Upper lobe of right lung (tissue), 1 donor: ENCODE measurements at regions not wholly inside any gene's neighbourhood (a gene's known extent, or its start where the extent isn't known, plus 50 kb on each side); places are given as distances from the start of the nearest gene placed in this dataset.

ENCODE experiments used
- ATAC-seq: fragments of 200-7000 bp; cut with Tn5 transposase; one replicate; pipeline ENCODE4 v1.9.1; 2020; ENCODE audit warnings: mild to moderate bottlenecking, moderate library complexity
- DNase-seq: peaks from one replicate; pipeline ENCODE4 v3.0.0-alpha.2; 2020
- H3K27ac ChIP-seq: fragments of 200-600 bp; one replicate; pipeline ENCODE4 v1.8.0; 2022
- H3K27me3 ChIP-seq: fragments of 200-600 bp; one replicate; pipeline ENCODE4 v1.8.0; 2022; ENCODE audit warnings: mild to moderate bottlenecking
- H3K36me3 ChIP-seq: fragments of 200-600 bp; one replicate; pipeline ENCODE4 v1.8.0; 2022
- H3K4me1 ChIP-seq: fragments of 200-600 bp; one replicate; pipeline ENCODE4 v1.8.0; 2022
- H3K4me3 ChIP-seq: fragments of 200-600 bp; one replicate; pipeline ENCODE4 v1.8.0; 2022; ENCODE audit warnings: mild to moderate bottlenecking
- H3K9me3 ChIP-seq: fragments of 200-600 bp; one replicate; pipeline ENCODE4 v1.8.0; 2022
- intact Hi-C: fragments of 100-400 bp; cut with DNase I; formaldehyde crosslinking; loops from one replicate; pipeline ENCODE4 v1.11.0; 2022
- TF ChIP-seq, protein P1 (sequence below): fragments of 200-600 bp; IDR thresholded peaks from one replicate; pipeline ENCODE4 v1.8.0; 2022; ENCODE audit warnings: antibody characterized with exemption
- donor health status: DM: no; HTN: yes; CAD: no; lungs with severe emphysema.

DNA sequence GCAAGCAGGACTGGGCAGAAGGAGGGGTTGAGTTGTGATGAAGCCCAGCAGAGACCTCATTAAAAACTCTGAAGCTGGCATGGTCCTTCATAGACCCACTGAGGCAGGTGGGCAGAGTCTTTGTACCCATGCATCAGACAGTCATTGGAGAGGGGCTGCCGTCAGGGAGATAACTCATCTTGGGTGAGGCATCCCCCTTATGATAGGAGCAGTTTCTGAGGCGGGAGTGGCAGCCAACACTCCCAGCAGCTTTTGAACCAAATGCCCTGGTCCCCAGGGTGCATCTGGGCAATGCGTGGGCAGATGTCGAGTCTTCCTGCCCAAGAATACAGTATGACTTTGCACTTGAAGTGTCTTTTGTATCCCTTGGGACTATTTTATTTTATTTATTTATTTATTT, 68.1 kb downstream of the HTR5A start:
- DNase-seq = no peak
- H3K27me3 ChIP-seq = no peaks in the 10 kb centered on the region

DNA sequence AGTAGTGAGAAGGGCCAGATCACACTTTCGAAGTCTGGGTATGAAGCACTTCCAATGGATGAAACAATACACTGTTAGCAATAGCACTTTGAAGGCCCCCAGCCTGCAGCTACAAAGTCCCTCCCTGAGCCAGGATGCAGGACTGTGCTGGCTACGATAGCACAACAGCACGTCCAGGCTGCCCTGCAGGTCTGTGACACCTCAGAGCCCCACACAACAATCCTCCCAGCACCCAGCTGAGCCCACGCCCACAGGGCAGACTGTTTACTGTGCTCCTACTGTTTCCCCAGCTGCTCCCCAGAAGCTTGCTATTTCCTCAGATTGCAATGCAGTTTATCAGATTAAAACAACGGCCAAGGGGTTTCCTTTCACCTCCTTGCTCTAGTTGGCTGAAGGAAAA, 71.4 kb downstream of the HTR5A start:
- H3K36me3 ChIP-seq = no peaks in the 10 kb centered on the region
- TF ChIP-seq, protein P1, sequence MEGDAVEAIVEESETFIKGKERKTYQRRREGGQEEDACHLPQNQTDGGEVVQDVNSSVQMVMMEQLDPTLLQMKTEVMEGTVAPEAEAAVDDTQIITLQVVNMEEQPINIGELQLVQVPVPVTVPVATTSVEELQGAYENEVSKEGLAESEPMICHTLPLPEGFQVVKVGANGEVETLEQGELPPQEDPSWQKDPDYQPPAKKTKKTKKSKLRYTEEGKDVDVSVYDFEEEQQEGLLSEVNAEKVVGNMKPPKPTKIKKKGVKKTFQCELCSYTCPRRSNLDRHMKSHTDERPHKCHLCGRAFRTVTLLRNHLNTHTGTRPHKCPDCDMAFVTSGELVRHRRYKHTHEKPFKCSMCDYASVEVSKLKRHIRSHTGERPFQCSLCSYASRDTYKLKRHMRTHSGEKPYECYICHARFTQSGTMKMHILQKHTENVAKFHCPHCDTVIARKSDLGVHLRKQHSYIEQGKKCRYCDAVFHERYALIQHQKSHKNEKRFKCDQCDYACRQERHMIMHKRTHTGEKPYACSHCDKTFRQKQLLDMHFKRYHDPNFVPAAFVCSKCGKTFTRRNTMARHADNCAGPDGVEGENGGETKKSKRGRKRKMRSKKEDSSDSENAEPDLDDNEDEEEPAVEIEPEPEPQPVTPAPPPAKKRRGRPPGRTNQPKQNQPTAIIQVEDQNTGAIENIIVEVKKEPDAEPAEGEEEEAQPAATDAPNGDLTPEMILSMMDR = no peak
- no peak for ATAC-seq
- no peaks in the 10 kb centered on the region for H3K4me1 ChIP-seq
- no peak overlapping the region for H3K27ac ChIP-seq
- H3K27me3 ChIP-seq = peaks cover 7% of the 10 kb centered on the region
- H3K4me3 ChIP-seq = no peak overlapping the region
- DNase-seq = no peak
- intact Hi-C loops = no loop called here
- H3K9me3 ChIP-seq = no peaks in the 10 kb centered on the region

More for the DNA sequence above, 68.1 kb downstream of the HTR5A start:
- H3K4me3 ChIP-seq = no peak overlapping the region
- intact Hi-C loops = no loop called here
- ATAC-seq = no peak
- H3K4me1 ChIP-seq = no peaks in the 10 kb centered on the region
- no peaks in the 10 kb centered on the region for H3K36me3 ChIP-seq
- TF ChIP-seq, protein P1 = no peak
- H3K9me3 ChIP-seq = no peaks in the 10 kb centered on the region
- H3K27ac ChIP-seq = no peak overlapping the region

DNA sequence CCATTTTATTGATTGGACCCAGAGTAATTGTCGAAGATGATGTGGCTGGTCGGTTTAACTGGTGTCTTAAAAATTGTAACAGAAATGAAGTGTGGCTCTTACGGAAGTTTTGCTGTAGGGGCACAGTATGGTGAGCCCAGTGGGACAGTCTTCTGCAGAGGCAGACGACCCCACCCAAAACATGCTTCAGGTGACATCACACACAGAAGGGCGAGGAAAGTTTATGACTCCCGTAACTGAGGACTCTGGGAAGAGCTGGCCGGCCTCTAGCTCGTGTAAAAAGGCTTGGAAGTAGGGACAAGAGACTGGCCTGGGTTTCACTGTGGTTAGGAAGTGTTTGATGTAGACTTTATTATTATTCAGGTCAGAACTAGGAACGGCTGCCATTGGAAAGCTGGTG, 73.3 kb downstream of the HTR5A start:
- Histone ChIP-seq H3K27ac (no peak overlapping the region), H3K36me3 (no peaks in the 10 kb centered on the region), H3K9me3 (no peaks in the 10 kb centered on the region), H3K4me1 (no peaks in the 10 kb centered on the region), H3K27me3 (peaks cover 7% of the 10 kb centered on the region), H3K4me3 (no peak overlapping the region)
- DNase-seq (no peak), ATAC-seq (no peak)
- intact Hi-C loops = no loop called here
- TF ChIP-seq, protein P1 = no peak

DNA sequence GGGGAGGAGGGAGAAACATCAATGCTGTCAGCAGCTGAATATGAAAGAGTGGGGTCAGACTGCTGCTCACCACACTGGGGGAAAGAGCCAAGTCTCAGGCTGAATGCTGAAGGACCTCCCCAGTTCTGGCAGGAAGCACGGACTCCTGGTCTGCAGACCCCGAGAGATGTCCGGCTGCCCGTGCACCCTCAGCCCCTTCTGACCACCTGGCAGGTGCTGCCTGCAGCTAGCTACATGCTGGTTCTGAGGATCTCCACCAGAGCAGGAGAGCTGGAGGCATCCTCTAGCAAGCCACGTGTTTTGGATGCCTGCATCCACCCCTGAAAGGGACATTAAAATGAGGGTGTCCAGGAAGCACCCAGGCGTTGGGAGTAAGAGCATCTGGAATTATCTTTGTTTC, 74.2 kb downstream of the HTR5A start:
- DNase-seq (no peak), ATAC-seq (no peak)
- Histone ChIP-seq H3K4me1 (no peaks in the 10 kb centered on the region), H3K4me3 (no peak overlapping the region), H3K9me3 (no peaks in the 10 kb centered on the region), H3K36me3 (no peaks in the 10 kb centered on the region), H3K27me3 (peaks cover 7% of the 10 kb centered on the region), H3K27ac (no peak overlapping the region)
- intact Hi-C loops = no loop called here
- TF ChIP-seq, protein P1 = no peak

DNA sequence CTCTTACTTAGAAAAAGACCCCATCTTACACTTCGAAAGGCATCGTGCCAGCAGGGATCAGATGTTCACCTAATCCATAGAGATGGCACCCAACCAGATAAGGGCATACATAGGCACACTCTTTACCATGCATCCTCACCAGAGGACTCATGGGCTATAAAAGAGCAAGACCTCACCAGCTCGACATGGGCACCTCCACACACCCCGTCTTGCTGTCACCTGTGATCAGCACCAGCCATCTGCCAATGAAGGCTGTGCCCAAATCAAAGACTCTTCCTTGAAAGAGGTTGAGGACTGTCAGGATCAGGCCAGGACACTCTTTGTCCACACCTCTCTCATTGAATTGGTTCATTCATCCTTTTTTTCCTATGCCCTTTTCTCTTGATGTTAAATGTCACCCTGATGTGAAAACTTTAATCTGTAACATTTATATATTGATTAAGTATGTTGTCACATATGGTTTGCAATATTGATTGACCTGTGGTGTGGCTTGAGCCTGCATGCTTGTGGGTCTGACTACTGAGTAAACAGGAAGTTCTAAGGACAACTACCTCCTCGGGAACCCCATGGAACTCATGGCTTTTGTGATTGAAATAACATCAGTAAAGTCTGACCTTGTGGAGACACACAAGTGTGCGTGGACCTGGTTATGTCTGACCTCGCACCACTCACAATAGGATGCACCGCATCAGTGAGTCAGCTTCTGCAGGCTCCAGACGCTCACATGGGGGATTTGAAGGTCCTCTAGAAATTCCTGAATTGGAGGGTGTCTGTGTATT, 75.5 kb downstream of the HTR5A start:
- intact Hi-C loops = no loop called here
- H3K9me3 ChIP-seq = no peaks in the 10 kb centered on the region
- H3K4me1 ChIP-seq = no peaks in the 10 kb centered on the region
- H3K27me3 ChIP-seq = peaks cover 7% of the 10 kb centered on the region
- TF ChIP-seq, protein P1 = no peak
- ATAC-seq (no peak), DNase-seq (no peak)
- H3K36me3 ChIP-seq = no peaks in the 10 kb centered on the region
- H3K27ac ChIP-seq = no peak overlapping the region
- no peak overlapping the region for H3K4me3 ChIP-seq
